GM23338 (cell line): ENCODE measurements at regions not wholly inside any gene's neighbourhood (a gene's known extent, or its start where the extent isn't known, plus 50 kb on each side); places are given as distances from the start of the nearest gene placed in this dataset.
"Not testable (repeated sequence)": the region's sequence is repeated elsewhere in the genome, so short reads cannot be mapped to it uniquely, and the experiment has no call there.

Experiments used
- EZH2phosphoT487 ChIP-seq: fragments of 200-600 bp; sonication (generic); IDR thresholded peaks from one replicate; pipeline ENCODE4 v1.8.1; 2018; ENCODE audit warnings: antibody characterized with exemption; ENCODE audit not compliant: unreplicated experiment
- TF ChIP-seq, protein P1 (sequence below), 2 experiments: fragments of 200-600 bp in 1 of 2; sonication (generic) in 1 of 2; conservative IDR thresholded peaks; 2 replicates each; pipeline versions ENCODE4 v1.5.1 to v1.6.1; 2016 to 2017; ENCODE audit warnings: antibody characterized with exemption in 2 of 2, low read depth in 2 of 2, mild to moderate bottlenecking in 2 of 2, moderate library complexity in 1 of 2
- TF ChIP-seq, protein P2 (sequence below): IDR thresholded peaks from one replicate; pipeline ENCODE4 v1.6.1; 2018; ENCODE audit warnings: antibody characterized with exemption; ENCODE audit not compliant: unreplicated experiment

DNA sequence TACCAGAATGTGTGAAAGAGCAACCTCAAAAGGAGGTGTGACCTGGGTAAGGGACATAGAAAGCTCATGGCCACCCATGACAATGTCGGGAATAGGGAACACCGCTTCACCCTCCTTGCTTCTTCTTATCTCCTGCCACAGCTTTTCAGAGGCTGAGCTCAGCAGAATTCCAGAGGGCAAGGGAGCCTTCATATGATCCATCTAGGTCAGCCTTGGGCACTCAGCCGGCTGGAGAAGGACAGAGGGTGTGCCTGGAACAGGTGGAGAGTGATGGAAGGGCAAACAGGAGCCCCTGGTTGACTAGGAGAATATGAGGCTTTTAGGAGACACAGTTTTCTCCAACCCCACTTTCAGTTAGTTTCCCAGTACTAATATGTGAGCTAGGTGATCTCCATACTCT lies 74.6 kb upstream of the ROPN1 start:
- TF ChIP-seq, protein P1, sequence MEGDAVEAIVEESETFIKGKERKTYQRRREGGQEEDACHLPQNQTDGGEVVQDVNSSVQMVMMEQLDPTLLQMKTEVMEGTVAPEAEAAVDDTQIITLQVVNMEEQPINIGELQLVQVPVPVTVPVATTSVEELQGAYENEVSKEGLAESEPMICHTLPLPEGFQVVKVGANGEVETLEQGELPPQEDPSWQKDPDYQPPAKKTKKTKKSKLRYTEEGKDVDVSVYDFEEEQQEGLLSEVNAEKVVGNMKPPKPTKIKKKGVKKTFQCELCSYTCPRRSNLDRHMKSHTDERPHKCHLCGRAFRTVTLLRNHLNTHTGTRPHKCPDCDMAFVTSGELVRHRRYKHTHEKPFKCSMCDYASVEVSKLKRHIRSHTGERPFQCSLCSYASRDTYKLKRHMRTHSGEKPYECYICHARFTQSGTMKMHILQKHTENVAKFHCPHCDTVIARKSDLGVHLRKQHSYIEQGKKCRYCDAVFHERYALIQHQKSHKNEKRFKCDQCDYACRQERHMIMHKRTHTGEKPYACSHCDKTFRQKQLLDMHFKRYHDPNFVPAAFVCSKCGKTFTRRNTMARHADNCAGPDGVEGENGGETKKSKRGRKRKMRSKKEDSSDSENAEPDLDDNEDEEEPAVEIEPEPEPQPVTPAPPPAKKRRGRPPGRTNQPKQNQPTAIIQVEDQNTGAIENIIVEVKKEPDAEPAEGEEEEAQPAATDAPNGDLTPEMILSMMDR (conservative IDR thresholded peaks at IDR 0.05; ENCODE audit: low read depth in 2 of 2) = not testable (repeated sequence)
- TF ChIP-seq EZH2phosphoT487 = not testable (repeated sequence)
- TF ChIP-seq, protein P2, sequence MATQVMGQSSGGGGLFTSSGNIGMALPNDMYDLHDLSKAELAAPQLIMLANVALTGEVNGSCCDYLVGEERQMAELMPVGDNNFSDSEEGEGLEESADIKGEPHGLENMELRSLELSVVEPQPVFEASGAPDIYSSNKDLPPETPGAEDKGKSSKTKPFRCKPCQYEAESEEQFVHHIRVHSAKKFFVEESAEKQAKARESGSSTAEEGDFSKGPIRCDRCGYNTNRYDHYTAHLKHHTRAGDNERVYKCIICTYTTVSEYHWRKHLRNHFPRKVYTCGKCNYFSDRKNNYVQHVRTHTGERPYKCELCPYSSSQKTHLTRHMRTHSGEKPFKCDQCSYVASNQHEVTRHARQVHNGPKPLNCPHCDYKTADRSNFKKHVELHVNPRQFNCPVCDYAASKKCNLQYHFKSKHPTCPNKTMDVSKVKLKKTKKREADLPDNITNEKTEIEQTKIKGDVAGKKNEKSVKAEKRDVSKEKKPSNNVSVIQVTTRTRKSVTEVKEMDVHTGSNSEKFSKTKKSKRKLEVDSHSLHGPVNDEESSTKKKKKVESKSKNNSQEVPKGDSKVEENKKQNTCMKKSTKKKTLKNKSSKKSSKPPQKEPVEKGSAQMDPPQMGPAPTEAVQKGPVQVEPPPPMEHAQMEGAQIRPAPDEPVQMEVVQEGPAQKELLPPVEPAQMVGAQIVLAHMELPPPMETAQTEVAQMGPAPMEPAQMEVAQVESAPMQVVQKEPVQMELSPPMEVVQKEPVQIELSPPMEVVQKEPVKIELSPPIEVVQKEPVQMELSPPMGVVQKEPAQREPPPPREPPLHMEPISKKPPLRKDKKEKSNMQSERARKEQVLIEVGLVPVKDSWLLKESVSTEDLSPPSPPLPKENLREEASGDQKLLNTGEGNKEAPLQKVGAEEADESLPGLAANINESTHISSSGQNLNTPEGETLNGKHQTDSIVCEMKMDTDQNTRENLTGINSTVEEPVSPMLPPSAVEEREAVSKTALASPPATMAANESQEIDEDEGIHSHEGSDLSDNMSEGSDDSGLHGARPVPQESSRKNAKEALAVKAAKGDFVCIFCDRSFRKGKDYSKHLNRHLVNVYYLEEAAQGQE = not testable (repeated sequence)
